Calu3 (cell line): ENCODE measurements at regions not wholly inside any gene's neighbourhood (a gene's known extent, or its start where the extent isn't known, plus 50 kb on each side); places are given as distances from the start of the nearest gene placed in this dataset.
A peak's percentile ranks its signal among the peaks of the same experiment; 100 is the strongest.

Experiments used
- BruUV-seq: library from RNA; stranded (reverse); fragments of 400-500 nt; replicated peaks from 2 replicates; lab custom pipeline; 2021; lab: Mats Ljungman, UMichigan
- CTCF ChIA-PET: fragments of 300-600 bp; sonication (Branson Sonifier 250); formaldehyde crosslinking; loops from one replicate; lab custom pipeline; 2022; ENCODE audit warnings: antibody characterized with exemption; lab: Charles Lee
- DNase-seq: peaks from one replicate; pipeline ENCODE4 v3.0.0; 2022
- H3K27ac Mint-ChIP-seq: one replicate; pipeline ENCODE4 v1.8.0; 2022; ENCODE audit warnings: mixed read lengths; ENCODE audit not compliant: unreplicated experiment
- H3K27me3 Mint-ChIP-seq: one replicate; pipeline ENCODE4 v1.8.0; 2022; ENCODE audit warnings: mixed read lengths; ENCODE audit not compliant: unreplicated experiment
- H3K36me3 Mint-ChIP-seq: one replicate; pipeline ENCODE4 v1.8.0; 2022; ENCODE audit warnings: mild to moderate bottlenecking, moderate library complexity, mixed read lengths; ENCODE audit not compliant: insufficient read depth, unreplicated experiment
- H3K4me1 Mint-ChIP-seq: one replicate; pipeline ENCODE4 v1.8.0; 2022; ENCODE audit warnings: mild to moderate bottlenecking, low read depth, mixed read lengths; ENCODE audit not compliant: unreplicated experiment
- H3K4me3 Mint-ChIP-seq: one replicate; pipeline ENCODE4 v1.8.0; 2022; ENCODE audit warnings: mild to moderate bottlenecking, low read depth, moderate library complexity, mixed read lengths; ENCODE audit not compliant: unreplicated experiment
- H3K9me3 Mint-ChIP-seq: one replicate; pipeline ENCODE4 v1.8.0; 2022; ENCODE audit warnings: low read depth, mixed read lengths; ENCODE audit not compliant: unreplicated experiment
- CTCF ChIP-seq: fragments of 200-600 bp; IDR thresholded peaks from one replicate; pipeline ENCODE4 v1.8.0; 2022; ENCODE audit warnings: antibody characterized with exemption; ENCODE audit not compliant: unreplicated experiment
- intact Hi-C: fragments of 100-400 bp; cut with micrococcal nuclease; formaldehyde crosslinking; loops from one replicate; pipeline ENCODE4 v1.10.0; 2022; ENCODE audit not compliant: unreplicated experiment

DNA sequence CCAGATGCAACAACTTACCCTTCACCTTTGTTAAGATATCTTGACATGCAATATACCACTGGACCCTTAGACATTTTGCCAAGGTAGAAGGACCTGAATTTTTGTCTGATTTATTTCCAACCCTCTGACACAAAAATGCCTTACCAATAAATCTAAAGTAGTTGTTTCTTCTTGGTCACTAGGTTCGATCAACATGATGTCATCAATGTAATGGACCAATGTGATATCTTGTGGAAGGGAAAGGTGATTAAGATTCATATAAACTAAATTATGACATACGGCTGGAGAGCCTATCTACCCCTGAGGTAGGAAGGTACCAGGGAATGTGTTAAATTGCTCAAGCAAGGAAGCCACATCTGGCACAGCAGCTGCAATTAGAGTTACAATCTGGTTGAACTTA is 67.7 kb upstream of the SERPINE2 start:
- no peaks in the 10 kb centered on the region for H3K27me3 Mint-ChIP-seq
- no peaks in the 10 kb centered on the region for H3K9me3 Mint-ChIP-seq
- no peaks in the 10 kb centered on the region for H3K36me3 Mint-ChIP-seq
- DNase-seq: no peak
- intact Hi-C loops: no loop called here
- BruUV-seq: no TSS peak
- CTCF ChIA-PET: no interaction called here
- H3K4me1 Mint-ChIP-seq: peaks cover 30% of the 10 kb centered on the region
- TF ChIP-seq CTCF: no peak
- H3K4me3 Mint-ChIP-seq: no peak overlapping the region
- H3K27ac Mint-ChIP-seq: no peak overlapping the region

DNA sequence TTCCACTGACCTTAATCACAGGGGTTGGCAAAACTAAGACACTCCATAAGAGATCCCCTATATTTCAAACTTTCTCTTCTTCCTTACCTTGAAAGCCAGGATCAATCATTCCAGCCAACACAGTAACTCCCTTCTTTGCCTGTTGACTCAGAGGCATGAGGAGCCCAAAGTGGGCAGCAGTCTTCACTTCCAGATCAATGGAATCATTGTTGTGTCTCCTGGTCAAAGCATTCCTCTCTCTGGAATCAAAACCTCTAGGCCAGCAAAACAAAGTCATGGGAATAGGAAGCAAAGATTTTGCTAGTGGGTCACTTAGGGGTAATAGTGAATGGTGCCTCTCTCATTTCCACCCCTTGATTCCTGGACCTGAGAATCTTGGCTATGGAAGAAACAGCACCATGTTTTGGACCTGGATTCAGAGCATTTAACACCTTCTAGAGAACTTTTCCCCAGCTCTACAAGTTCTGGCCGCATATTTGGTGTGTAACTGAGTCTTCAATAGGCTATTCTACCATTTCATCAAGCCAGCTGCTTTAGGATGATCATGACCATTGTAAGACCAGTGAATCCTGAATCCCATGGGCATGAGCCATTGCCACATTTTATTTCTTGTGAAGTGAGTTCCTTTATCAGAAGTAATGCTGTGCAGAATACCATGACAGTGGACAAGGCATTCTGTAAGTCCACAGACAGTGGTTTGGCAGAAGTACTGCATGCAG is 65.7 kb upstream of the SERPINE2 start:
- H3K4me3 Mint-ChIP-seq: no peak overlapping the region
- intact Hi-C loops: no loop called here
- BruUV-seq: no TSS peak
- DNase-seq: no peak
- H3K27ac Mint-ChIP-seq: peak overlapping the region; percentile 9
- peaks cover 2% of the 10 kb centered on the region for H3K9me3 Mint-ChIP-seq
- no peaks in the 10 kb centered on the region for H3K36me3 Mint-ChIP-seq
- CTCF ChIA-PET: no interaction called here
- no peak for TF ChIP-seq CTCF
- H3K4me1 Mint-ChIP-seq: peaks cover 30% of the 10 kb centered on the region
- H3K27me3 Mint-ChIP-seq: no peaks in the 10 kb centered on the region

DNA sequence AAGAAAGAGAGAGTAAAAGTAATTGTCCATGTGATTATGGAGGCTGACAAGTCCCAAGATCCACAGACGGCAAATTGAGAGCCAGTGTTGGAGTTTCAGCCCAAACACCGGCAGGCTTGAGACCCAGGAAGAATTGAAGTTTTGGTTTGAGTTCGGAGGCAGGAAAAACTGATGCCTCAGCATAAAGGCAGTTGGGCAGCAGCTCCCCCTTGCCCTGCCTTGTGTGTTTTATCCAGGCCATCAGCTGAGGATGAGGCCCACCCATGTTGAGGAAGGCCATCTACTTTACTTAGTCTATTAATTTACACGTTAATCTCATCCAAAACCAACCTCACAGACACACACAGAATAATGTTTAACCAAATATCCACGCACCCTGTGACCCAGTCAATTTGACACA is 64.6 kb upstream of the SERPINE2 start:
- TF ChIP-seq CTCF: no peak
- Mint-ChIP-seq H3K36me3 (no peaks in the 10 kb centered on the region), H3K27me3 (no peaks in the 10 kb centered on the region), H3K4me1 (peaks cover 30% of the 10 kb centered on the region), H3K4me3 (no peak overlapping the region), H3K9me3 (peaks cover 2% of the 10 kb centered on the region), H3K27ac (no peak overlapping the region)
- no TSS peak for BruUV-seq
- intact Hi-C loops: no loop called here
- no peak for DNase-seq
- CTCF ChIA-PET: no interaction called here

- no TSS peak for BruUV-seq
- Mint-ChIP-seq H3K9me3 (peaks cover 2% of the 10 kb centered on the region), H3K27me3 (peaks cover 4% of the 10 kb centered on the region), H3K4me3 (no peak overlapping the region), H3K36me3 (no peaks in the 10 kb centered on the region), H3K4me1 (peaks cover 30% of the 10 kb centered on the region), H3K27ac (no peak overlapping the region)
- intact Hi-C loops: no loop called here
- no peak for TF ChIP-seq CTCF
- DNase-seq: no peak
- CTCF ChIA-PET: no interaction called here
Measured at GRCh38 chr2:224102991-224103390, 63.9 kb upstream of the SERPINE2 start.
